ENCODE measurements at regions not wholly inside any gene's neighbourhood (a gene's known extent, or its start where the extent isn't known, plus 50 kb on each side); places are given as distances from the start of the nearest gene placed in this dataset.

DNA sequence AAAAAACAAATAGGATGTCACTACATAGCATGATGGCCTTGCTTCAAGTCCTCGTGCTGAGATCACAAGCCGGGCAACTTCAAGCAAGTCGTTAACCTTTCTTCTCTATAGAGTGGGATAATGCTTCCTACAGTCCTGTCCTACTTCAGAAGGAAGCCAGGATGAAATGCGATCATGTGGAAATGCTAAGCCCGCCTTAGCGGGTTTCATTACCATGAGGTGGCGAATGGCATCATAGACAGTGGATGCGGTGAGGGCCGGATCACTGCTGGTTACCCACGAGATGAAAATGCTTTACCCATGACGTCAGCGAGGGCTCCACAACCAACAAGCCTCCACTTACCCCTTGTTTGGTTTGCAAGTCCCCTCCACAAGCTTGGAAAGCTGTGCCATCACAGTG, 206.4 kb downstream of the TBXT start:
- H3K4me3 ChIP-seq (ENCODE audit: low read length): no peak overlapping the region
- TF ChIP-seq, protein P1, sequence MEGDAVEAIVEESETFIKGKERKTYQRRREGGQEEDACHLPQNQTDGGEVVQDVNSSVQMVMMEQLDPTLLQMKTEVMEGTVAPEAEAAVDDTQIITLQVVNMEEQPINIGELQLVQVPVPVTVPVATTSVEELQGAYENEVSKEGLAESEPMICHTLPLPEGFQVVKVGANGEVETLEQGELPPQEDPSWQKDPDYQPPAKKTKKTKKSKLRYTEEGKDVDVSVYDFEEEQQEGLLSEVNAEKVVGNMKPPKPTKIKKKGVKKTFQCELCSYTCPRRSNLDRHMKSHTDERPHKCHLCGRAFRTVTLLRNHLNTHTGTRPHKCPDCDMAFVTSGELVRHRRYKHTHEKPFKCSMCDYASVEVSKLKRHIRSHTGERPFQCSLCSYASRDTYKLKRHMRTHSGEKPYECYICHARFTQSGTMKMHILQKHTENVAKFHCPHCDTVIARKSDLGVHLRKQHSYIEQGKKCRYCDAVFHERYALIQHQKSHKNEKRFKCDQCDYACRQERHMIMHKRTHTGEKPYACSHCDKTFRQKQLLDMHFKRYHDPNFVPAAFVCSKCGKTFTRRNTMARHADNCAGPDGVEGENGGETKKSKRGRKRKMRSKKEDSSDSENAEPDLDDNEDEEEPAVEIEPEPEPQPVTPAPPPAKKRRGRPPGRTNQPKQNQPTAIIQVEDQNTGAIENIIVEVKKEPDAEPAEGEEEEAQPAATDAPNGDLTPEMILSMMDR (conservative IDR thresholded peaks at IDR 0.05; ENCODE audit: low read length): no peak
- no peak for DNase-seq (ENCODE audit: low read depth)

DNA sequence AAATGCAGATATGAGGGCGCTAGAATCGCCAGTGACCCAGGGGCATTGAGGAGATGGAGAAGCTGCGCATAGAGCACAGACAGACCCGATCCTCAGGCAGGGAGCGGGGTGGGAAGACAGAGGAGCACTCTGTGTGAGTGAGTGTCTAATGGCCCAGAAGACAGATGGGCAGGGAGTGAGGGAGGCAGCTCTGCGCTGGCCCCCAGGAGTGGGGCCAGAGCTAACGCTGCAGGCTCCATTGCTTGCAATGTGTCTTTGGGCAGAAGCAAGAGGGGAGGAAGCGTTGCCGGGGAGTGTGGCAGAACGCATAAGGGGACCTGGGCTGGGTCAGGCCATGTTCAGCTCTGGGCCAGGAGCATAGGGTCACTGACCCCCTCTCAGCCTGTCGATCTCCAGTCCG, 207.0 kb downstream of the TBXT start:
- no peak for DNase-seq (ENCODE audit: low read depth)
- TF ChIP-seq, protein P1 (conservative IDR thresholded peaks at IDR 0.05; ENCODE audit: low read length): no peak

DNA sequence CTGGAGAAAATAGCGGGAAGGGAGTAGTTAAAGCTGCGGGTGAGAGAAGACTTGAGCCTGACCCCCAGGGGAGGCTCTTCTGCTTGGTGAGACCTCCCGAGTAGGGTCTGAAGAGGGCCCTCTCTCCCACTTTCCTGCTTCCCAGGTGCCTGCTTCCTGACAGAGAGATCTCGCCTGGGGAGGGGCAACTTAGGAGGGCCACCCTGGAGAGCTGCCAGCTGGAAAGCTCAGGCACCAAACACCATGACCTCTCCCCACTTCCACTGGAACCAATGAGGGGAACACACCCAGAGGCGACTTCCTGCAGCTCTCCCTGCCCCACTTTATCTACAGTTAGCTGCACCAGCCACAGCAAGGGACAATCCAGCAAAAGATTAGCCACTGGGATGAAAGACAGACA, 208.0 kb downstream of the TBXT start:
- H3K4me3 ChIP-seq (ENCODE audit: low read length): no peak overlapping the region
- DNase-seq (ENCODE audit: low read depth): no peak
- TF ChIP-seq, protein P1 (conservative IDR thresholded peaks at IDR 0.05; ENCODE audit: low read length): no peak

More for the DNA sequence above, 207.0 kb downstream of the TBXT start:
- H3K4me3 ChIP-seq (ENCODE audit: low read length): no peak overlapping the region

DNA sequence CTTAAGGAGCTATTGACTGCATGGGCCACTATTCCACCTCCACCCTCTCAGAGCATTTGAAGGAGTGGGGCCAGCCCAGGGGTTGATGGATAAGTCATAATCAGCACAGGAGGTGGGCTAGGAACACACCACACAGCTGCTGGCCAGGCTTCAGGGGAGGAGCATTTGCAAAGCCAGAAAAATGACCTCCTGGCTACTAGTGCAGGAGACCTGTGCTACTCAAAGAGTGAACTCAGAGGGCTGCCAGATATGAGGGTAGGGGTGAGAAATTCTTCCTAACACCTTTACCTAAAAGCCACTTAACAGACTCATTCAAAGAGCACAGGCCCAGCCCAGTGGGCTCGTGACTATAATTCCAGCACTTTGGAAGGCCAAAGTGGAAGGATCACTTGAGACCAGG, 210.8 kb downstream of the TBXT start:
- no peak for DNase-seq (ENCODE audit: low read depth)
- TF ChIP-seq, protein P1 (conservative IDR thresholded peaks at IDR 0.05; ENCODE audit: low read length): no peak
- no peak overlapping the region for H3K4me3 ChIP-seq (ENCODE audit: low read length)

DNA sequence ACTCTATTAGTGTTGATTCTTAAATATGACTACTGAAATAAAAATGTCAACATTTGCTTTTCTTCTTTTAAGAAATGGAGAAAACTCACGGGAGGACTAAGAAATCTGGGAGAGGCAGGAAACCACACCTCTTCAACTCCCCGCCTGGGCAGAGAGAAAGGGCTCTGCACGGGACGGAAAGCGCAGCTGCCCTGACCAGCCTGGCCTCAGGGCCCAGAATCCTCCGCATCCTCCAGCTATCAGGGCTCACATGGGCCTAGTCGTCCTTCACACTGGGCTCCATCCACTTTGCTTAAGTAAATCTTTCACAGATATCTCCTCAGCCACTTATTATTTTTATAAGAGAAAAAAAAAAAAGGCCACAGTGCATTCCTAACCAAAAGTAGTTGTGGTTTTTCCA, 215.1 kb downstream of the TBXT start:
- DNase-seq (ENCODE audit: low read depth): no peak
- TF ChIP-seq, protein P1 (conservative IDR thresholded peaks at IDR 0.05; ENCODE audit: low read length): no peak

DNA sequence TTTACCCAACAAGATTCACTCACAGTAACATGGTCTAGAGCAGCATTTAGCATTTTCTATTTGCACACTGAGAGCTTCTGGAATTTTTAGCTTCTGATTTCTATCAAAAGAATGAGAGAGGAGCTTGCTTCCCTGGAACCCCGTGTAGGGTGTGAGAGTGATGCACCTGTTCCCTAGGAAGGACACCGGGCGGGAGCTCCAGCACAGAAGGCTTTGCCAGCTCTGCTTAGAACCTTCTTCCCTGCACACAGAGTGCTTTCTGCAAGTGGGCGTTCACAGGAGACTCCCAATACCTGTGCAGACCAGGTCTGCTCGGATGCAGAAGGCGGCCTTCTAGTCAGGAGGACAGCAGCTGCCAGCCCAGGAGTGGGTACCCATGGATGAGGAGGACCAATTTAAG, 217.3 kb downstream of the TBXT start:
- TF ChIP-seq, protein P1 (conservative IDR thresholded peaks at IDR 0.05; ENCODE audit: low read length): no peak
- DNase-seq (ENCODE audit: low read depth): no peak
- no peak overlapping the region for H3K4me3 ChIP-seq (ENCODE audit: low read length)

More for the DNA sequence above, 215.1 kb downstream of the TBXT start:
- H3K4me3 ChIP-seq (ENCODE audit: low read length): no peak overlapping the region

DNA sequence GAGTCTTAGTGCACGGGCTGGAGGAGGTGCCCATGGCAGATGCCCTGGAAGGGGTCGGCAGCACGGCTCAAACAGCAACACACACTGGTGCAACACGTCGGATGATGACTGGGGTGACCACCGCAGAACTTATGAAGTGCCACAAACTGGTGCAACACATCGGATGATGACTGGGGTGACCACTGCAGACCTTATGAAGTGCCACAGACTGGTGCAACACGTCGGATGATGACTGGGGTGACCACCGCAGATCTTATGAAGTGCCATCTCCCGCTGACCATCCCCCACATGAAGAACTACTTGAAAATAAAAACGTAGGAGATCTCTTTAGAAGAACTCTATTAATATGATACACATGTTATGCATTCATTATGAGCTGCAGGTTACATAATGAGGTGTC, 218.3 kb downstream of the TBXT start:
- H3K4me3 ChIP-seq (ENCODE audit: low read length): no peak overlapping the region
- DNase-seq (ENCODE audit: low read depth): no peak
- TF ChIP-seq, protein P1 (conservative IDR thresholded peaks at IDR 0.05; ENCODE audit: low read length): no peak

Measured in AG10803 (cell line).